ENCODE measurements at regions not wholly inside any gene's neighbourhood (a gene's known extent, or its start where the extent isn't known, plus 50 kb on each side); places are given as distances from the start of the nearest gene placed in this dataset.

DNA sequence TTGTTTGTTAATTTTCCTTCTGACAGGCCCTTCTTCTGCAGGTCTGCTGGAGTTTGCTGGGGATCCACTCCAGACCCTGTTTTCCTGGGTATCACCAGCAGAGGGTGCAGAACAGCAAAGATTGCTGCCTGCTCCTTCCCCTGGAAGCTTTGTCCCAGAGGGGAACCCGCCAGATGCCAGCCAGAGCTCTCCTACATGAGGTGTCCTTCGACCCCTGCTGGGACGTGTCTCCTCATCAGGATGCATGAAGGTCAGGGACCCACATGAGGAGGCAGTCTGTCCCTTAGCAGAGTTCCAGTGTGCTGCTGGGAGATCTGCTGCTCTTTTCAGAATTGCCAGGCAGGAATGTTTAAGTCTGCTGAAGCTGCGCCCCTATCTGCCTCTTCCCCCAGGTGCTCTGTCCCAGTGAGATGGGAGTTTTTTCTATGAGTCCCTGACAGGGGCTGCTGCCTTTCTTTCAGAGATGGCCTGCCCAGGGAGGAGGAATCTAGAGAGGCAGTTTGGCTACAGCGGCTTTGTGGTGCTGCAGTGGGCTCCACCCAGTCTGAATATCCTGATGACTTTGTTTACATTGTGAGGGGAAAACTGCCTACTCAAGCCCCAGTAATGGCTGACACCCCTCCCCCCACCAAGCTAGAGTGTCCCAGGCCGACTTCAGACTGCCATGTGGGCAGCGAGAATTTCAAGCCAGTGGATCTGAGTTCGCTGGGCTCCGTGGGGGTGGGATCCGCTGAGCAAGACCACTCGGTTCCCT lies 772.0 kb upstream of the FAM174A start:
- TF ChIP-seq EP300 (IDR thresholded peaks at IDR 0.05; ENCODE audit: borderline replicate concordance in 1 of 2, low read depth in 1 of 2, low read length in 1 of 2): no peak
- TF ChIP-seq RAD21 (IDR thresholded peaks at IDR 0.05; ENCODE audit: low read length): no peak
- TF ChIP-seq SIN3A (IDR thresholded peaks at IDR 0.05; ENCODE audit: borderline replicate concordance, low read depth, low read length): no peak
- TF ChIP-seq, protein P1, sequence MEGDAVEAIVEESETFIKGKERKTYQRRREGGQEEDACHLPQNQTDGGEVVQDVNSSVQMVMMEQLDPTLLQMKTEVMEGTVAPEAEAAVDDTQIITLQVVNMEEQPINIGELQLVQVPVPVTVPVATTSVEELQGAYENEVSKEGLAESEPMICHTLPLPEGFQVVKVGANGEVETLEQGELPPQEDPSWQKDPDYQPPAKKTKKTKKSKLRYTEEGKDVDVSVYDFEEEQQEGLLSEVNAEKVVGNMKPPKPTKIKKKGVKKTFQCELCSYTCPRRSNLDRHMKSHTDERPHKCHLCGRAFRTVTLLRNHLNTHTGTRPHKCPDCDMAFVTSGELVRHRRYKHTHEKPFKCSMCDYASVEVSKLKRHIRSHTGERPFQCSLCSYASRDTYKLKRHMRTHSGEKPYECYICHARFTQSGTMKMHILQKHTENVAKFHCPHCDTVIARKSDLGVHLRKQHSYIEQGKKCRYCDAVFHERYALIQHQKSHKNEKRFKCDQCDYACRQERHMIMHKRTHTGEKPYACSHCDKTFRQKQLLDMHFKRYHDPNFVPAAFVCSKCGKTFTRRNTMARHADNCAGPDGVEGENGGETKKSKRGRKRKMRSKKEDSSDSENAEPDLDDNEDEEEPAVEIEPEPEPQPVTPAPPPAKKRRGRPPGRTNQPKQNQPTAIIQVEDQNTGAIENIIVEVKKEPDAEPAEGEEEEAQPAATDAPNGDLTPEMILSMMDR (IDR thresholded peaks at IDR 0.05): no peak
- no peak for TF ChIP-seq POLR2AphosphoS5 (IDR thresholded peaks at IDR 0.05; ENCODE audit: low read depth, low read length)
- TF ChIP-seq RFX5 (IDR thresholded peaks at IDR 0.05; ENCODE audit: low read length): no peak
- TF ChIP-seq MAX (IDR thresholded peaks at IDR 0.05; ENCODE audit: low read depth): no peak
- no peak for TF ChIP-seq RXRA (IDR thresholded peaks at IDR 0.05; ENCODE audit: borderline replicate concordance, low read depth)
- no peak for TF ChIP-seq EZH2phosphoT487 (IDR thresholded peaks at IDR 0.05; ENCODE audit: borderline replicate concordance, low read depth)
- TF ChIP-seq GATA2 (CRISPR knock-in tag; IDR thresholded peaks at IDR 0.05): no peak
- no peak for TF ChIP-seq GABPA (IDR thresholded peaks at IDR 0.05; ENCODE audit: low read depth)
- no peak for TF ChIP-seq JUND (IDR thresholded peaks at IDR 0.05)

Measured in SK-N-SH (cell line).